GM18511 (cell line): ENCODE measurements at regions not wholly inside any gene's neighbourhood (a gene's known extent, or its start where the extent isn't known, plus 50 kb on each side); places are given as distances from the start of the nearest gene placed in this dataset.

ENCODE experiments used
- ATAC-seq: cut with Tn5 transposase; IDR thresholded peaks from one replicate; pipeline ENCODE4 v1.9.1; 2021; ENCODE audit warnings: mild to moderate bottlenecking, moderate library complexity; ENCODE audit not compliant: unreplicated experiment

- ATAC-seq: no peak
These were observed 133.1 kb downstream of the IQUB start for GRCh38 chr7:123401295-123401694.

GRCh38 chr7:123400196-123400595, 134.2 kb downstream of the IQUB start:
- no peak for ATAC-seq

GRCh38 chr7:123398921-123399320, 135.5 kb downstream of the IQUB start:
- no peak for ATAC-seq

- ATAC-seq: no peak
These were observed 136.6 kb downstream of the IQUB start for GRCh38 chr7:123397746-123398338.

- no peak for ATAC-seq
These were observed 140.8 kb downstream of the IQUB start for GRCh38 chr7:123393623-123394022.

GRCh38 chr7:123372368-123372767, 162.0 kb downstream of the IQUB start:
- no peak for ATAC-seq

- peak; percentile 96 for ATAC-seq
These were observed 166.8 kb downstream of the IQUB start for GRCh38 chr7:123367484-123368122.

- ATAC-seq: no peak
These were observed 167.3 kb upstream of the SLC13A1 start for GRCh38 chr7:123367031-123367430.

- no peak for ATAC-seq
These were observed 166.9 kb upstream of the SLC13A1 start for GRCh38 chr7:123366626-123367025.

GRCh38 chr7:123360631-123361030, 160.9 kb upstream of the SLC13A1 start:
- ATAC-seq: no peak

- peak; percentile 37 for ATAC-seq
These were observed 155.9 kb upstream of the SLC13A1 start for GRCh38 chr7:123355576-123356190.

GRCh38 chr7:123352973-123353372, 153.2 kb upstream of the SLC13A1 start:
- ATAC-seq: no peak

- no peak for ATAC-seq
These were observed 152.0 kb upstream of the SLC13A1 start for GRCh38 chr7:123351516-123352505.

GRCh38 chr7:123351027-123351426, 151.3 kb upstream of the SLC13A1 start:
- ATAC-seq: no peak

GRCh38 chr7:123348690-123349089, 148.9 kb upstream of the SLC13A1 start:
- ATAC-seq: no peak

GRCh38 chr7:123346766-123347165, 147.0 kb upstream of the SLC13A1 start:
- no peak for ATAC-seq

- ATAC-seq: no peak
These were observed 143.8 kb upstream of the SLC13A1 start for GRCh38 chr7:123343611-123344010.

GRCh38 chr7:123341102-123341501, 141.3 kb upstream of the SLC13A1 start:
- no peak for ATAC-seq

GRCh38 chr7:123338688-123339087, 138.9 kb upstream of the SLC13A1 start:
- no peak for ATAC-seq

GRCh38 chr7:123329988-123330643, 130.3 kb upstream of the SLC13A1 start:
- ATAC-seq: no peak

GRCh38 chr7:123327661-123328060, 127.9 kb upstream of the SLC13A1 start:
- no peak for ATAC-seq
